Adrenal gland (tissue), 5 donors: ENCODE measurements at regions not wholly inside any gene's neighbourhood (a gene's known extent, or its start where the extent isn't known, plus 50 kb on each side); places are given as distances from the start of the nearest gene placed in this dataset.

Experiments
- CTCF ChIP-seq, 6 experiments: fragments of 450-650 bp in 4 of 6; fragments of 200-600 bp in 2 of 6; sonication (generic) in 1 of 6; IDR thresholded peaks; 1 replicate in 5 of 6; 2 replicates in 1 of 6; pipeline versions ENCODE4 v1.5.1 to v1.8.0; 2016 to 2021; ENCODE audit warnings: antibody characterized with exemption in 6 of 6, mild to moderate bottlenecking in 2 of 6, moderate library complexity in 1 of 6
- POLR2A ChIP-seq, 2 donors: fragments of 450-650 bp; IDR thresholded peaks; one replicate each; pipeline ENCODE4 v1.6.1; 2017; ENCODE audit warnings: antibody characterized with exemption in 2 of 2, mild to moderate bottlenecking in 2 of 2, moderate library complexity in 1 of 2
- donor health status: DM: no; HTN: no; CAD: no.

- TF ChIP-seq CTCF (IDR thresholded peaks at IDR 0.05), result no peak
- no peak for TF ChIP-seq POLR2A (IDR thresholded peaks at IDR 0.05)
Observed at GRCh38 chr12:124513297-124513867, 54.0 kb downstream of the NCOR2 start.
